ENCODE measurements at regions not wholly inside any gene's neighbourhood (a gene's known extent, or its start where the extent isn't known, plus 50 kb on each side); places are given as distances from the start of the nearest gene placed in this dataset.
"Not testable (repeated sequence)": the region's sequence is repeated elsewhere in the genome, so short reads cannot be mapped to it uniquely, and the experiment has no call there.

DNA sequence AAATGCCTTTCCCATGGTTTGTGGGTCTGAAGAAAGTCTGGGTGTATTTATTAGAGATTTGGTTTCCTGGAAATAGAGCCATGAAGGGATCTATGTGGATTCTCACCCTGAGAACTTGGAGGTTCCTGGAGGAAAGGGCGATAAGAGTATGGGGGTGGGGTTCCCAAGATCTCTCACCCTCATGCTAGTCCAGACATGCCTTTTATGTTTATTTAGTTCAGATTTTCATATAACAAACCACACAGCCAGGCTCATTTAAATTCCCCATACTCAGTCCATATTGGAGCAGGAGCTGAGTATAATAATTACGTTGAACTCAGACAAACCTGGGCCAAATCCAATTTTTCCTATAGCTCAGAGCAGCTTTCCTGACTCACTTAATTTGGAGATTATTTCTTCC is 566.6 kb downstream of the GOLGA6L6 start:
- ATAC-seq = no peak
- Histone ChIP-seq H3K27me3 (ENCODE audit: control insufficient read depth, insufficient read depth, low read length) (no peaks in the 10 kb centered on the region), H3K27ac (ENCODE audit: low read length) (no peak overlapping the region), H3K9me3 (ENCODE audit: control insufficient read depth, insufficient read depth, low read depth, low read length) (peaks cover 3% of the 10 kb centered on the region; the same call in 1 of the 2 replicates), H3K36me3 (ENCODE audit: control insufficient read depth, insufficient read depth, low read length) (no peaks in the 10 kb centered on the region), H3K4me1 (ENCODE audit: control insufficient read depth, insufficient read depth, low read length) (no peaks in the 10 kb centered on the region), H3K4me3 (ENCODE audit: low read depth in 2 of 2, low read length in 2 of 2) (no peak overlapping the region)
- CTCF ChIA-PET = no interaction called here
- in situ Hi-C loops (cut with HindIII; ENCODE audit: low pct_unique_long_range_greater_than_20kb, low sequenced_read_pairs) = no loop called here
- no TSS peak for BruUV-seq (replicated peaks)
- intact Hi-C loops (cut with micrococcal nuclease; ENCODE audit: unreplicated experiment) = no loop called here
- POLR2A ChIA-PET = no interaction called here
- DNase-seq (ENCODE audit: low read depth, low spot score) = no peak
- TF ChIP-seq POLR2AphosphoS5 (IDR thresholded peaks at IDR 0.05; ENCODE audit: low read depth, low read length) (no peak), TCF7L2 (IDR thresholded peaks at IDR 0.05; ENCODE audit: low read depth, low read length) (no peak), SIN3A (IDR thresholded peaks at IDR 0.05; ENCODE audit: borderline replicate concordance, insufficient read depth, low read depth, low read length) (no peak), CTCF (IDR thresholded peaks at IDR 0.05) (no peak)
- TF ChIP-seq, protein P1, sequence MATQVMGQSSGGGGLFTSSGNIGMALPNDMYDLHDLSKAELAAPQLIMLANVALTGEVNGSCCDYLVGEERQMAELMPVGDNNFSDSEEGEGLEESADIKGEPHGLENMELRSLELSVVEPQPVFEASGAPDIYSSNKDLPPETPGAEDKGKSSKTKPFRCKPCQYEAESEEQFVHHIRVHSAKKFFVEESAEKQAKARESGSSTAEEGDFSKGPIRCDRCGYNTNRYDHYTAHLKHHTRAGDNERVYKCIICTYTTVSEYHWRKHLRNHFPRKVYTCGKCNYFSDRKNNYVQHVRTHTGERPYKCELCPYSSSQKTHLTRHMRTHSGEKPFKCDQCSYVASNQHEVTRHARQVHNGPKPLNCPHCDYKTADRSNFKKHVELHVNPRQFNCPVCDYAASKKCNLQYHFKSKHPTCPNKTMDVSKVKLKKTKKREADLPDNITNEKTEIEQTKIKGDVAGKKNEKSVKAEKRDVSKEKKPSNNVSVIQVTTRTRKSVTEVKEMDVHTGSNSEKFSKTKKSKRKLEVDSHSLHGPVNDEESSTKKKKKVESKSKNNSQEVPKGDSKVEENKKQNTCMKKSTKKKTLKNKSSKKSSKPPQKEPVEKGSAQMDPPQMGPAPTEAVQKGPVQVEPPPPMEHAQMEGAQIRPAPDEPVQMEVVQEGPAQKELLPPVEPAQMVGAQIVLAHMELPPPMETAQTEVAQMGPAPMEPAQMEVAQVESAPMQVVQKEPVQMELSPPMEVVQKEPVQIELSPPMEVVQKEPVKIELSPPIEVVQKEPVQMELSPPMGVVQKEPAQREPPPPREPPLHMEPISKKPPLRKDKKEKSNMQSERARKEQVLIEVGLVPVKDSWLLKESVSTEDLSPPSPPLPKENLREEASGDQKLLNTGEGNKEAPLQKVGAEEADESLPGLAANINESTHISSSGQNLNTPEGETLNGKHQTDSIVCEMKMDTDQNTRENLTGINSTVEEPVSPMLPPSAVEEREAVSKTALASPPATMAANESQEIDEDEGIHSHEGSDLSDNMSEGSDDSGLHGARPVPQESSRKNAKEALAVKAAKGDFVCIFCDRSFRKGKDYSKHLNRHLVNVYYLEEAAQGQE (IDR thresholded peaks at IDR 0.05; ENCODE audit: insufficient read depth in 1 of 2, low read depth in 2 of 2, low read length in 1 of 2) = no peak

DNA sequence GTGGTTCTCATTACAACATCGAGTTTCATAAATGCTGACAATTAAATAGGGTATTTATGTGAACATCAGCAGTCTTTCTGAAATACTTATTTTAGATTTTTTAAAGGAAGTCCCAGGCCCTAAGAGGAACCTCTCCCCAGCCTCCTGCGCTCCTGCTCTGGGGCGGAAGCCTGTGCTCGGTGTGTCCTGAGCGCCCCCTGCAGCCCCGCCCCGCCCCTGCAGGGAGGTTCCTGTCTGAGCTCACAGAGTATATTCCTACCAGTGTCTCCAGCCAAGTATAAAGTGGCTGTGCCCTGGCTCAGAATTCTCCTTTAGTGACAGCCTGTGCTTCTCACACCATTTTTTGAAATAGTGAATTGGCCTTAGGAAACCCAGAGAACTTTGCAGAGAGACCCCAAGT is 567.9 kb downstream of the GOLGA6L6 start:
- no peaks in the 10 kb centered on the region for H3K36me3 ChIP-seq (ENCODE audit: control insufficient read depth, insufficient read depth, low read length)
- in situ Hi-C loops (cut with HindIII; ENCODE audit: low pct_unique_long_range_greater_than_20kb, low sequenced_read_pairs) = no loop called here
- DNase-seq (ENCODE audit: low read depth, low spot score) = no peak
- BruUV-seq (replicated peaks) = no TSS peak
- POLR2A ChIA-PET = no interaction called here
- H3K4me1 ChIP-seq (ENCODE audit: control insufficient read depth, insufficient read depth, low read length) = no peaks in the 10 kb centered on the region
- no peak overlapping the region for H3K27ac ChIP-seq (ENCODE audit: low read length)
- no peak overlapping the region for H3K4me3 ChIP-seq (ENCODE audit: low read depth in 2 of 2, low read length in 2 of 2)
- intact Hi-C loops (cut with micrococcal nuclease; ENCODE audit: unreplicated experiment) = no loop called here
- H3K27me3 ChIP-seq (ENCODE audit: control insufficient read depth, insufficient read depth, low read length) = no peaks in the 10 kb centered on the region
- H3K9me3 ChIP-seq (ENCODE audit: control insufficient read depth, insufficient read depth, low read depth, low read length) = peaks cover 3% of the 10 kb centered on the region; the same call in 1 of the 2 replicates
- no peak for TF ChIP-seq TCF7L2 (IDR thresholded peaks at IDR 0.05; ENCODE audit: low read depth, low read length)
- TF ChIP-seq POLR2AphosphoS5 (IDR thresholded peaks at IDR 0.05; ENCODE audit: low read depth, low read length) = no peak
- no peak for TF ChIP-seq SIN3A (IDR thresholded peaks at IDR 0.05; ENCODE audit: borderline replicate concordance, insufficient read depth, low read depth, low read length)
- TF ChIP-seq, protein P1 (IDR thresholded peaks at IDR 0.05; ENCODE audit: insufficient read depth in 1 of 2, low read depth in 2 of 2, low read length in 1 of 2) = no peak
- TF ChIP-seq CTCF (IDR thresholded peaks at IDR 0.05) = no peak; the same call in 1 of the 2 replicates
- CTCF ChIA-PET = interaction anchor here (0.6 kb wide), 1 partner anchor 15 kb away, joined by 3 read pairs; no protein-coding TSS in a partner anchor
- no peak for ATAC-seq

DNA sequence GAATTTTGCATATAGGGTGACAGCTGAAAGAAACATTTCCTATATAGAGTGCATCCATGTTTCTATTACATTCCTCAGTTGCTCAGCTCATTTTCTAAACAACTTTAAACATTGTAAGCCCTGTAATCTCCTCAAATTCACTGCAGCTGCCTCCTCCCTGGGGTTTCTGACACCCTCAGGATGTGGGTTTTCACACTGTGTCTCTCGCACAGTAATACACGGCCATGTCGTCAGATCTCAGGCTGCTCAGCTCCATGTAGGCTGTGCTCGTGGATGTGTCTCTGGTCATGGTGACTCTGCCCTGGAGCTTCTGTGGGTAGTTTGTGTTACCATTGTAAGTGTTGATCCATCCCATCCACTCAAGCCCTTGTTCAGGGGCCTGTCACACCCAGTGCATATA is 569.0 kb downstream of the GOLGA6L6 start:
- intact Hi-C loops (cut with micrococcal nuclease; ENCODE audit: unreplicated experiment); ATAC-seq; BruUV-seq (replicated peaks): not testable (repeated sequence)

GRCh38 chr15:19965574-19965973 is 576.0 kb downstream of the GOLGA6L6 start:
- BruUV-seq (replicated peaks); POLR2A ChIA-PET; H3K9me3 ChIP-seq (ENCODE audit: control insufficient read depth, insufficient read depth, low read depth, low read length); H3K4me3 ChIP-seq (ENCODE audit: low read depth in 2 of 2, low read length in 2 of 2); H3K27ac ChIP-seq (ENCODE audit: low read length); H3K27me3 ChIP-seq (ENCODE audit: control insufficient read depth, insufficient read depth, low read length); DNase-seq (ENCODE audit: low read depth, low spot score); in situ Hi-C loops (cut with HindIII; ENCODE audit: low pct_unique_long_range_greater_than_20kb, low sequenced_read_pairs); intact Hi-C loops (cut with micrococcal nuclease; ENCODE audit: unreplicated experiment); H3K36me3 ChIP-seq (ENCODE audit: control insufficient read depth, insufficient read depth, low read length); H3K4me1 ChIP-seq (ENCODE audit: control insufficient read depth, insufficient read depth, low read length); CTCF ChIA-PET; ATAC-seq: not testable (repeated sequence)

More for the DNA sequence above, 569.0 kb downstream of the GOLGA6L6 start:
- H3K9me3 ChIP-seq (ENCODE audit: control insufficient read depth, insufficient read depth, low read depth, low read length); DNase-seq (ENCODE audit: low read depth, low spot score); CTCF ChIA-PET; H3K4me3 ChIP-seq (ENCODE audit: low read depth in 2 of 2, low read length in 2 of 2); H3K4me1 ChIP-seq (ENCODE audit: control insufficient read depth, insufficient read depth, low read length); H3K27ac ChIP-seq (ENCODE audit: low read length); H3K27me3 ChIP-seq (ENCODE audit: control insufficient read depth, insufficient read depth, low read length); in situ Hi-C loops (cut with HindIII; ENCODE audit: low pct_unique_long_range_greater_than_20kb, low sequenced_read_pairs); POLR2A ChIA-PET; H3K36me3 ChIP-seq (ENCODE audit: control insufficient read depth, insufficient read depth, low read length): not testable (repeated sequence)

Data from Panc1 (cell line).